DMS153 (cell line): ENCODE measurements at regions not wholly inside any gene's neighbourhood (a gene's known extent, or its start where the extent isn't known, plus 50 kb on each side); places are given as distances from the start of the nearest gene placed in this dataset.
"Not testable (repeated sequence)": the region's sequence is repeated elsewhere in the genome, so short reads cannot be mapped to it uniquely, and the experiment has no call there.

ENCODE experiments used
- DNase-seq: peaks from one replicate; lab custom pipeline; 2025; lab: John Stamatoyannopoulos, UW

DNA sequence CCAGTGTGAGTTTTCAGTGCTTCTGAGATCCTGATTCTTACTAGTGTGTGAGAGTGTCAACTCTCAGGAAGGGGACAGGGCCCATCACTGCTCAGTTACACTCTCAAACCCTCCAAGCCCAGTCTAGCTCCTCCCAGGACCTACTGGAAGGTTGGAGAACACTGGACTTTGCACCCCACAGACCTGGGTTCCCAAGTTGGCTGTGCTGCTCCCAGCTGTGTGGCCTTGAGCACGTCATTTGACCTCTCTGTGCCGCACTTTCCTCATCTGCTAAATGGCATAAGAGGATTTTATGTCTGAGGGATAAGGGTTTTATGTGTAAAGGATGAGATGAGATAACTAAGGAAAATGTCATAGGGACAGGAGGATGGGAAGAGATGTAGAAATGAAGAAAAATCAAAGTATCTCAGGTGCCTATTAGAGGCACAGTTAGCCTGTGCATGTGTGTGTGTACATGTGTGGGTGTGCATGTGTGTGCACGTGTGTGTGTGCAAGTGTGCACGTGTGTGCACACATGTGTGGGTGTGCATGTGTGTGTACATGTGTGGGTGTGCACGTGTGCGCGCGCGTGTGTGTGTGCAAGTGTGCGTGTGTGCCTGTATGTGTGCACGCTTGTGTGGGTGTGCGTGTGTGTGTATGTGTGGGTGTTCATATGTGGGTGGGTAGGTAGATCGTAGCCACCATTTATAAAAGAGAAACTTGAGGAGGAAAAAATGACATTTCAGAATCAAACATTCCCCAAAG, 108.0 kb upstream of the GRK3 start:
- DNase-seq, result not testable (repeated sequence)

DNA sequence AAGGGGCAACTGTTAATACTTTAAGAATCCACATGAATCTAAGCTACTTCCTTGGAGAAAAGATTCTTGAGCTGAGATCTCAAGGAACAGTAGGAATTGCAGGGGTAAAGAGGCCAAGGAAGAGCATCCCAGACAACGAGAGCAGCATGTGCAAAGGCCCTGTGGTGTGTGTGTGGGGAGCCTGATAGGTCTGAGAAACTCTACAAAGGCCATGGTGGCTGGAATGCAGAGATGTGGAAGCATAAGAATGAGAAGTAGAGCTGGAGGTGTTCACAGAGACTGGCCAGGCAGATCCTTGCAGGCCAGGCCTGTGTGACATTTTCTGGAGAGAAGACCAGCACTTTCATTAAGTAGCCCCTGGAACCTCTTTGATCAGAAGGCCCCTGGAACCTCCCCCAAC, 105.8 kb upstream of the GRK3 start:
- not testable (repeated sequence) for DNase-seq

DNA sequence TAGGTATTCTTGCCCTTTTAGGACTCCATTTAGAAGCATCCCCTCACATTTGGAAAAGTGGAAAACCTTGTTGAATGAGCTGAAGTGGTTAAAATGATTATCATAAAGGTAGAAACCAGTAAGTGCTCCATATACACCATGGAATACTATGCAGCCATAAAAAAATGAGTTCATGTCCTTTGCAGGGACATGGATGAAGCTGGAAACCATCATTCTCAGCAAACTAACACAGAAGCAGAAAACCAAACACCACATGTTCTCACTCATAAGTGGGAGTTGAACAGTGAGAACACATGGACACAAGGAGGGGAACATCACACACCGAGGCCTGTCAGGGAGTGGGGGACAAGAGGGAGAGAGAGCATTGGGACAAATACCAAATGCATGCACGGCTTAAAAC, 103.8 kb upstream of the GRK3 start:
- DNase-seq, result not testable (repeated sequence)

DNA sequence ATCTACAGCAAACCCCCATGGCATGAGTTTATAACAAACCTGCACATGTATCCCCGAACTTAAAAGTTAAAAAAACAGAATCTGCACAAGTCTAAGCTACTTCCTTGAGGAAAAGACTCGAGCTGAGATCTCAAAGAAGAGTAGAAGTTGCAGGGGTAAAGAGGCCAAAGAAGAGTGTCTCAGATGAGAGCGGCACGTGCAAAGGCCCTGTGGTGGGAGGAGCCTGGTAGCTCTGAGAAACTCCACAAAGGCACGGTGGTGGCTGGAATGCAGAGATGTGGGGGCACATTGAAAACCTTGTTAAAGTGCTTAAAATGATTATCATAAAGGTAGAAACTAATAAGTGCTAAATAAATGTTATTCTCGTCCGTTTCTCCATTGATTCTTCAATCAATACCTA, 103.2 kb upstream of the GRK3 start:
- no peak for DNase-seq

DNA sequence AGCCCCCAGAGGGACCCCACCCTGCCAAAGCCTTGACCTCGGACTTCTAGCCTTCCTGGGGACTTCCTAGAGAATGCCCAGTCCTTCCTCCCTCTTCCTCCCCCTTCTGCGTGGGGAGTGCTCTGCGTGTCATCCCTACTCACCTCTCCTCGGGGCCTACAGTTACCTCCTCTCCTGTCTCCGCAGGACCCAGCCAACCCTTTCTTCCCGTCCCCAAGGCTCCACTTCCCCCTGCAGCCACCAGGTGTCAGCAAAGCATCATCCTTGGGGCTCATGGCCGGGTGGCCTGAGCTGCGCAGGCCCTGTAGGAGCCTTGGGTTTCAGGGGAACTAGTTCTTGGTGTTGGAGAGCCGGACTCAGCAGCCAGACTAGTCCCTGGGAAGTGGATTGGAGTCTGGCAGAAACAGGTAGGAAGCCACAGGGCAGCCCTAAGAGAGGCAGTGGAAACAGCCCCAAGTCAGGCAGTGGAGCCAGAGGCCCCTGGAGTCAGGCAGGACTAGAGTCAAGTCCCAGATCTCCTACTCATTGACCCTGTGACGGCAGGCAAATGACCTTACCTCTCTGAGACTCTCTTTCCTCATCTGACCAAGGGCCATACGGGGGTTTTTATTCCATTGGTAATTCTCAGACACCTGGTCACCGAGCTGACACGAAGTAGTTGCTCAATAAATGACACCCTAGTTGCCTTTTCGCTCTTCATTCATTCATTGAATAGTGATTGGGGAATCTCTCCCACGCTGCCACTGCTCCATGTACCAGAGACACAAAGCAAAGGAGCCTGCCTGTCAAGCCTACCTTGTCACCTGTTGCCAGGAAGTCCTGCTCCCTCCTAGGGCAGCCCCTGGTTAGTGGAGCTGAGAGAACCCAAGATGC, 101.8 kb upstream of the GRK3 start:
- peak; percentile 36 for DNase-seq

DNA sequence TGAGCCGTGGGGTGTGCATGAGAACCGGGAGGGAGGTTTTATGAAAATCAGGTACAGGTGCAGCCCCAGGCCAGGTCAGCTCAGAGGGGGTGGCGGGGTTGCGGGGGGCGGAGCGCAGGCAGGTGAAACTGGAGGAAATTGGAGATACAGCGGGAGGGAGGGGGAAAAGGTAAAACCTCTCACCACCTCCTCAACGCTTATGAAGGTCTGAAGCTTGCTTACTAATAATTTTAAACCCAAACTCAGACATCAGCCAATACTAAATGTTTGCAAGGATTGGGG, 101.2 kb upstream of the GRK3 start:
- DNase-seq, result not testable (repeated sequence)

DNA sequence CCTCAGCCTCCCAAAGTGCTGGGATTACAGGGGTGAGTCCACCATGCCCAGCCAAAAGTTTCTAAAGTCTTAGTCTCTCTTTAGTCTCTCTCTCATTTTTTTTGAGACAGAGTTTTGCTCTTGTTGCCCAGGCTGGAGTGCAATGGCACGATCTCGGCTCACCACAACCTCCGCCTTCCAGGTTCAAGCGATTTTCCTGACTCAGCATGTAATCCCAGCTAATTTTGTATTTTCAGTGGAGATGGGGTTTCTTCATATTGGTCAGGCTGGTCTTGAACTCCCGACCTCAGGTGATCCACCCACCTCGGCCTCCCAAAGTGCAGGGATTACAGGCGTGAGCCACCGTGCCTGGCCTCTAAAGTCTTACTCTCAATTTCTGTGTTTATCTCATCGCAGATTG, 100.1 kb upstream of the GRK3 start:
- not testable (repeated sequence) for DNase-seq

DNA sequence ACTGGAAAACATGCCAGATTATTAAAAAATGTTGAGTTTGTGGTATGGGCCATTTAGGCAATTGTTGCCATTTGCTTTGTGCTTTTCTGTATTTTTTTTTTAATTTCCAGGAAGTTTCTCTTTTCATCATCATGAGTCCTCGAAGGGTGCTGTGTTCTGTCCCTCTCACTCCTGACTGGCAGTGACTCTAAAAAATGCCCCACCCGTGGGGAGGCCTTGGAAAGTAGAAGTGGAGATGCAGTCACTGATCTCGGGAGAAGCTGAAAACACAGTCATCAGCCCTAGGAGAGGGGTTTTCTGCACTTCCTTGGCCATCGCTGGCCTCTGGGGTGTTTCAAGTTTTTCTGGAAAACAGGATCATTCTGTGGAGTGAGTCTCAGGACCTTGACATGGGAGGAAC, 98.5 kb upstream of the GRK3 start:
- DNase-seq, result no peak

DNA sequence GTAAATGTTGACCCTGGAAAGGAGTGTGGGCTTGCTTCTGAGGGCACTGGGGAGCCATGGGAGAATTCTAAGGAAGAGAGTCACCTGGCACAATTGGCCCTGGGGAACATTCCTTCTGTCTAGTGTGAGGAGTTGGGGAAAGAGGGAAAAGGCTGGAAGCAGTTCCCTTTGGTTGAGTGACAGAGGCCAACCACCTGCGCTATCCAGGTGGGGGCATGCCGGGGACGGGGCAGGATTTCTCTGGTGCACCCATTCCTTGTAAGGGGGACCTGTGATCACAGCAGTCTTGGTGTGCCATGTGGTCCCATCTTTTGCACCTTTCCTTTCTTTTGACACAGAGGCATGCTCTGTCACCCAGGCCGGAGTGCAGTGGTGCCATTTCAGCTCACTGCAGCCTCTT, 92.1 kb upstream of the GRK3 start:
- DNase-seq, result no peak

DNA sequence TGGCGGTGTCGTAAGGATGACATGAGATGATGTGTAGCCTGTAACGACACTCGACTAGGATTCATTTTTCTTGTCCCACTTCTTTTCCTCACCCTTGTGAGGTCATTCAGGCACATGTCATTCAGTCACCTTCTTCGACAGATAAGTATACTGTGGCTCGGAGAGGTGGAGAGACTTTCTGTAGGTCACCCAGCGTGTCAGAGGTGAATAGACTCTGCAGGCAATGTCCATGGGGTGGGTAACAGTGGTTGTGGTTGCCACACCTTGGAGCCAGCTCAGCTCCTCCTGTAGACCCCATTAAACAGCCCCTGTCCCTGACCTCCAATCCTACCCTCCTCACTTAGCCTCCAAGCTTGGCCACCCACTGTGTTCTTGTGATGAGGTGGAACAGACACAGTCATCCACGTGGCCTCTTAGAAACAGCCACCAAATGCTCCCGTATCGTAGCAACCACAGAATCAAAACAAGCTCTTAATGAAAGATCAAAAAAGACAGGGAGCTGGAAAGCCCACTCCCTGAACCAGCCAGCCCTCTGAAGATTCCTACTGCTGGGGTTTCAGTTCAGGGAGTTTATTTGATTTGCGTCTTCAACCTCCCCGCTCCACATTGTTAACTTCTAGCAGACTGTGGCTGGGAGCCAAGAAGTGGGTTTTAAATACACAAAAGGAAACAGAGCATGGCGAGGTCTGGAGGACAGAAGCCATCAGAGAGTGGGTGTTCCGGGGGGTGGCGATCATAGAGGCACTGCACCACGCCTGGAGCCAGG, 89.0 kb upstream of the GRK3 start:
- DNase-seq, result peak; percentile 81

DNA sequence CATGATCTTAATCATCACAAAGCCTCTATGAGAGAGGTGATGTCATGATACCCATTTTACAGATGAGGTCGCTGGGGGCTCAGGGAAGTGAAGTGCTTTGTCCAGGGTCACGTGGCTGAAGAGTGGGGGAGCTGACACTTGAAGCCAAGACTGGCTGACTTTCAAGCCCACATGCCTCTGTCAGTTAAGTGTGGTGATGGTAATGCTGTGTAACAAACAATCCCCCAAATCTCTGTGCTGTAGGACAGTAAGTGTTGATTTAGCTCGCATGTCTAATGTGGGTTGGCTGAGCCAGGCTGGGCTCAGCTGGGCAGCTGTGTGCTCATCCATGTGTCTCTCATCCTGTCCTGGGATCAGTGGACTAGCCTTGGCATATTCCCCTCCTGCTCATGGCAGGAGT, 87.1 kb upstream of the GRK3 start:
- no peak for DNase-seq

DNA sequence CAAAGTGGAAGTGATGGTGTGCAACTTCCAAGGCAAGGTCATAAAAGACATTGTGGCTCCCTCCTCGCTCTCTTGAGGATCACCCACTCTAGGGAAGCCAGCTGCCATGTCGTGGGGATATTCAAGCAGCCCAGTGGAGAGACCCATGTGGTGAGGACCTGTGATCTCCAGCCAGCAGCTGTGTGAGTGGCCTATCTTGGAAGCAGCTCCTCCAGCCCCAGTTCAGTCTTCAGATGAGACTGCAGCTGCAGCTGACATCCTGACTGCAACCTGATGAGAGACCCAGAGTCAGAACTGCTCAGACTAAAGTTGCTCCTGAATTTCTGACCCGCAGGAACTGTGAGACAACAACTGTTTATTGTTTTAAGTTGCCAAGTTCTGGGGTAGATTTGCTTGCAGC, 86.4 kb upstream of the GRK3 start:
- DNase-seq, result no peak

DNA sequence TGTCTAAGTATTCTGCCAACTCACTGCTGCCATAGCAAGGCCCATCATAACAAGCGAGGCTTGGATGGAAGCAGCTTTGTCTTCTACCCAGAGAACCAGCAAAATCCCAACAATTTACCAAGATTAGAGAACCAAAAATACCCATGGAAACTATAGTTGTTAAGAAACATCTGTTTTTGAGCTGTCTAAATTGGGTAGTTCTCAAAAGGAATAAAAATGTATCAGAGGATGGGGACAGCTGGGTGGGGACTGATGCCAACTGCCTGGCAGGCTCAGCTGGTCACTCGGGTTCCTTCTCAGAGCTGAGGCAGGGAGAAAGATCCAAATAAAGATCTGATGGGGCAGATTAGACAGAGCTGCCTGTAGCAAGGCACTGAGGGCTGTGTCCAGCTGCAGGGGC, 85.9 kb upstream of the GRK3 start:
- no peak for DNase-seq

DNA sequence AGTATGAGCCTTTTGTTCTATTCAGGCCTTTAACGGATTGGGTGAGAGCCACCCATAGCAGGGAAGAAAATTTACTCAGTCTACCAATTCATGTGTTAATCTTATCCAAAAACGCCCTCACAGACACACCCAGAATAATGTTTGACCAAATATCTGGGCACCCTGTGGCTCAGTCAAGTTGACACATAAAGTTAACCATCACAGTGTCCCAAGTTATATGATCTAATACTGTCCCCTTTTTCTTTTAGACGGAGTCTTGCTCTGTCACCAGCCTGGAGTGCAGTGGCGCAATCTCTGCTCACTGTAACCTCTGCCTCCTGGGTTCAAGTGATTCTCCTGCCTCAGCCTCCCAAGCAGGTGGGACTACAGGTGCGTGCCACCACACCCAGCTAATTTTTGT, 83.6 kb upstream of the GRK3 start:
- DNase-seq, result not testable (repeated sequence)

DNA sequence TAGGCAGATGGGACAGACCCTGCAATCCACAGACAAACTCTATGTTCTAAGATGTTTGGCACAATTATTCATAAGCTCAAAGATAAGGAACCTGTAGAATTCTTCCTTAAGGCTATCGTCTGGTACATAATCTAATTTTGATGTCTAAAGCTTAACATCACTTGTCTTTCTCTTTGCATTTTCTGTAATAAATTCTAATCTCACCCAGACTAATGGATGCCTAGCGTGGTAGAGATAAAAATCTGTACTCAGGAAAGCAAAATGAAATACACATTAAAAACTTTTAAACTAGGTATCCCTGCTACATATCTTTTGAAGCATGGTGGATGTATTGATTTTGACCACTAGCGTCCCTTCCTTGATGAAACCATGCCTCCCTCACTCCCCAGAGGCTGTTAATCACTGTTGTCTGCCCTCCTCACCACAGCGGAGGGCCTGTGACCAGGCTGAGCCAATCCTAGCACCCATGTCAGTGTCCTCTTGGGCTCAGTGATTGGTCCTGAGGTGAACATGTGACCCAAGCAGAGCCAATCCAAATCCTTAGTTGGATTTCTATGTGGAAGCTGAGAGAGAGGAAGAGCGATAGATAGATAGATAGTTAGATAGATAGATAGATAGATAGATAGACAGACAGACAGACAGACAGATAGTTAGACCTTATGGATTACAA, 82.2 kb upstream of the GRK3 start:
- no peak for DNase-seq

DNA sequence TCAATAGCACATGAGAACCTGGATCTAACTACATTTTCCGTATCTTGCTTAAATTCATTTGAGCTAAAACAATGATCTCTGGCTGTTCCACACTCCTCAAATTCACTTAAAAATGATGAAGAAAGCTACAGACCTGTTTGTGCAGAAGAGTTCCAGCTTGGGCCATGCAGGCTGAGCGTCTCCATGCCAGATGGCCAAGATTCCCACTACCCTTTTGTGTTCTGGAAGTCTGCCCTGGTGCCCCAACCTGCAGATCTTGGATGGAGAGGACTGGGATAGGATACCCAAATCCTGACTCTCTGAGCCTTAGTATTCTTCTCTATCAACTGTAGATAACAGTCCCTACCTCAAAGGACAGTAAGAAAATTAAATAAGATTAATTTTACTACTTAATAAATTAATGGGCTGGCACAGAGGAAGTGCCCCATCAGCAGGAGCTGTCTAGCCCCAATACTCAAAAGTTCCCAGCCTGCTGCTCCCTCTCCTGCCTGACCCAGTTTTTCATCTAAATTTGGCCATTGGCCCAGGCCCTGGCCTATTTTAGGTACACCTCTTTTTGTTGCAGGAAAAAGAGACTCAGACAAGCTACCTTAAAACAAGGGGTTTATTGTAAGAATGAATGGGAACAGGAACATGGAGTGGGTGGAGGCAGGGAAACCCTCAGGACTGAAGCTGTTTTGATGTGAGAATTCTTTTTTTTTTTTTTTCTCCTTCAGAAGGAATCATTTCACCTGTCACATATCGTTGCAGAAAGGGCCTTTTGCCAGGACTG, 81.4 kb upstream of the GRK3 start:
- DNase-seq, result peak; percentile 23

DNA sequence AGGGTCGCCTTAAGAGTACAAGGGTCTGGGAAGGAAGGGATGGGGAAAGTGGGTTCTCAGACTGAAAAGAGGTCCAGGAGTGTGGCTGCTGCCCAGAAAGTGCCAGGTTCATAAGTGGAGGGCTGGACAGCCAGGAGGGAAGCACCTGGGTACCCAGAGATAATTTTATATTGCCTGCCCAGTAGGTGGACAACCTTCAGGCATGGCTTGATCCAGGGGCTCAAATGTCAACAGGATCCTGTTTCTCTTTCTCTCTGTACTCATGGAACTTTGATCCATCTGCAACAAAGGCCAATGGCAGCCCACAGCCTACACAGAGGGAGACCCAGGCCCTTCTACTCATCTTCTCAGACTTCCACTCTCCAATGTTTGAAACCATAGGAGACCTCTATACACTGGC, 80.5 kb upstream of the GRK3 start:
- DNase-seq, result no peak

DNA sequence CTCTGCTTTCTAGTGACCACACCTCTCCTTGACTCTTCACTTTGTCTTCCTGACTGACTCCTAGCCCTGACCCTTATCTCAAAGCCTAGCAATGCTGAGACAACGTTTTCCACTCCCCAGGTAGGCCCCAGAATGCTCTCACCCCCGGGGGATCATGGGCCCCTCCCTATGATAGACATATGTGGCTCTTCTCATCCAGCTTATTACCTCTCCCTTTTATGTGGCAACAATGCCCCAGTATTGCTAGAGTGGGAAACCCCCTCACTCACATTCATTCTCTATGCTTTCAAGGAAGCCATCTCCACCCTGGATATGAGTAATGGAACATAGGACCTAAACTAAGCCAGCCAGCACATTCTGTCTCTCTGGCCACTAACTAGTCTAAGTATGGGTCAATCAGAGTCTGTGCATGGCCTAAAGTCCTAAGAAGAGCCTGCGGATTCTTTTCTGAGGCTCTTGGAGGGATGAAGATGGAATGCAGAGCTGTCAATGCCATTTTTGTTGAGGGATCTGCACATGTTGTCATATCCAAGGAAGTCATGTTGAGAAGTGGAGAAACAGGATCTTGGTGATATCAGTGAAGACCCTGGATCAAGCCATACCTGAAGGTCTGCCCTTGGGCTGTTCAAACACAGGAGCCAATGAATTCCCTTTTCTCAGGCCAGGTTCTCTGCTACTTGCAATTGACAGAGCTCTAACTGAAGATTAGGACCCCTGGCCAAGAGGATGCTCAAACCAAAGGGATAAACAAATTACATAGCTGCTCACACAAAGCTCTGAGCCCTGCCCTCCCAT, 79.8 kb upstream of the GRK3 start:
- DNase-seq, result no peak

DNA sequence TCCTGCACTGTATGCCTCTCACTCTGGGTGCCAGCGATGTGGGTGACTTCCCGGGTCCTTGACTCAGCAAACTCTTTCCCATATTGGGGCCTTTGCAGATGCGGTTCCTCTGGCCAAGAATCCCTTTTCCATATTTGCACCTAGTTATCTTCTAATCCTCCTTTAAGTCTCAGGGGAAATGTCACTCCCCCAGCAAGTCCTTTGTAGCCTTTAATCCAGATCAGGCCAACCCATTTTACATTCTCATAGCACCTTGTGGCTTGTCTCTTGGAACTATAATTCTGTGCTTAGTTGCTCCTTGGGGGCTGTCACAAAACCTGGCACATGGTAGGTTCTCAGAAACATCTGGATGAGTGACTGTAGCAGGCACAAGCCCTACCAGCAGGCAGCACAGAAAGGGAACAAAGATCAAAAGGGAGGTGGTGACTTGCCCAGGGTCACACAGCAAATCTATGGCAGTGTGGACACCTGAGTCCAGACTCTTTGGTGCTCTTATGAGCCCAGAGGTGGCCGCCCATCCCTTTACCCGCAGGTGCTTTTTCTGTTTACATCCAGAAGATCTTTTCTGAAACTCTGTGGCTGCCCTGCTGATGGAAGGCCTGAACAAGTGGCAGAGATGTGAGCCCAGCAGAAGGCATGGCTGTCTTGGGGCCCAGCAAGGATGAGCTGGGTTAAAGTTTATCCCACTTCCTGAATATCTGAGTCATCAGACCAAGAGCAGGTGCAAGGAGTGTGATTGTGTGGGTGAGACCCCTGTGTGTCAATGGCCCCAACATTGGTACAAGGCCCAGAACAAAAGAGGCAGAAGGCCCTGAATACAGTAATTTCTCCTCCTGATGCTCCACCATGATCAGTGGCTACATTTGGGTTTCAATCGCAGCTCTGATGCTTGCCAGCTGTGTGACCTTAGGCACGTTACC, 78.6 kb upstream of the GRK3 start:
- no peak for DNase-seq

DNA sequence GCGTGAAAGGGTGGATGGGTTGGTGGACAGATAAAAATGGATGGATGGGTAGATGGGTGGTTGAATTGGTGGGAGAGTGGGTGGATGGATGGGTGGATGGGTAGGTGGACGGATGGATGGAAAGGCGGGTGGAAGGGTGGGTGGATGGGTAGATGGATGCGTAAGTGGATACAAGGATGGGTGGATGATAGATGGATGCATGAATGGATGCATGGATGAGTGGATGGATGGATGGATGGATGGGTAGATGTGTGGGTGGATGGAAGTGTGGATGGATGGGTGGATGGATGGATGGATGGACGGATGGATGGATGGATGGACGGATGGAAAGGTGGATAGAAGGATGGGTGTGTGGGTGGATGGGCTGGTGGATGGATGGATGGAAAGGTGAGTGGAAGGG, 77.0 kb upstream of the GRK3 start:
- no peak for DNase-seq
